ENCODE measurements at regions not wholly inside any gene's neighbourhood (a gene's known extent, or its start where the extent isn't known, plus 50 kb on each side); places are given as distances from the start of the nearest gene placed in this dataset.

GRCh38 chr13:103437651-103438050 lies 371.4 kb upstream of the SLC10A2 start:
- no peak overlapping the region for H3K18ac ChIP-seq (ENCODE audit: low read length)
- no peaks in the 10 kb centered on the region for H3K36me3 ChIP-seq (replicated peaks in 1 of 2; ENCODE audit: control insufficient read depth in 2 of 2, insufficient read depth in 2 of 2, low read length in 2 of 2)
- H2BK5ac ChIP-seq (ENCODE audit: low read length) = no peak overlapping the region
- no peak overlapping the region for H3K4me3 ChIP-seq (ENCODE audit: low read length in 2 of 2)
- no peak overlapping the region for H4K91ac ChIP-seq (ENCODE audit: low read depth, low read length, poor library complexity)
- no peaks in the 10 kb centered on the region for H3K9me3 ChIP-seq (replicated peaks in 1 of 2; ENCODE audit: control insufficient read depth in 2 of 2, insufficient read depth in 1 of 2, low read depth in 1 of 2, low read length in 2 of 2)
- H3K79me1 ChIP-seq (ENCODE audit: low read depth, low read length) = no peaks in the 10 kb centered on the region
- H2AFZ ChIP-seq (ENCODE audit: low read length) = no peak overlapping the region
- H2BK12ac ChIP-seq (ENCODE audit: low read length) = no peak overlapping the region
- no peak overlapping the region for H4K8ac ChIP-seq (ENCODE audit: low read depth, low read length)
- H3K4me1 ChIP-seq (ENCODE audit: control insufficient read depth in 2 of 2, insufficient read depth in 1 of 2, low read depth in 1 of 2, low read length in 2 of 2) = no peaks in the 10 kb centered on the region
- H2BK15ac ChIP-seq (ENCODE audit: low read length) = no peak overlapping the region
- no peak overlapping the region for H3K23ac ChIP-seq (ENCODE audit: low read depth, low read length, poor library complexity)
- H3K27me3 ChIP-seq (ENCODE audit: control insufficient read depth in 3 of 3, insufficient read depth in 3 of 3, low read depth in 1 of 3, low read length in 3 of 3) = no peaks in the 10 kb centered on the region
- H3K4me2 ChIP-seq (ENCODE audit: insufficient read depth, low read length, poor library complexity, severe bottlenecking) = no peak overlapping the region
- no peak overlapping the region for H3K4ac ChIP-seq (ENCODE audit: low read length)
- DNase-seq (ENCODE audit: low spot score) = no peak
- no peak overlapping the region for H2AK5ac ChIP-seq (ENCODE audit: low read depth, low read length)
- no CpG with 5 or more reads among the region's 1 CpG for WGBS, 2 donors (ENCODE audit: extremely low coverage in 2 of 2, insufficient read length in 2 of 2, insufficient replicate concordance in 1 of 2)
- no peak overlapping the region for H3K14ac ChIP-seq (ENCODE audit: low read length)
- no peak overlapping the region for H3K27ac ChIP-seq (replicated peaks; ENCODE audit: low read length)
- H3K9ac ChIP-seq (ENCODE audit: low read depth, low read length, poor library complexity) = no peak overlapping the region
- H2BK120ac ChIP-seq (ENCODE audit: low read depth, low read length) = no peak overlapping the region

GRCh38 chr13:103436057-103436654 lies 369.9 kb upstream of the SLC10A2 start:
- Histone ChIP-seq H2BK12ac (ENCODE audit: low read length) (no peak overlapping the region), H3K9me3 (replicated peaks in 1 of 2; ENCODE audit: control insufficient read depth in 2 of 2, insufficient read depth in 1 of 2, low read depth in 1 of 2, low read length in 2 of 2) (no peaks in the 10 kb centered on the region), H2BK15ac (ENCODE audit: low read length) (no peak overlapping the region), H3K4me3 (ENCODE audit: low read length in 2 of 2) (no peak overlapping the region), H4K91ac (ENCODE audit: low read depth, low read length, poor library complexity) (no peak overlapping the region), H3K9ac (ENCODE audit: low read depth, low read length, poor library complexity) (no peak overlapping the region), H3K36me3 (replicated peaks in 1 of 2; ENCODE audit: control insufficient read depth in 2 of 2, insufficient read depth in 2 of 2, low read length in 2 of 2) (no peaks in the 10 kb centered on the region), H3K18ac (ENCODE audit: low read length) (no peak overlapping the region), H3K79me1 (ENCODE audit: low read depth, low read length) (no peaks in the 10 kb centered on the region), H3K4ac (ENCODE audit: low read length) (no peak overlapping the region), H4K8ac (ENCODE audit: low read depth, low read length) (no peak overlapping the region), H3K14ac (ENCODE audit: low read length) (no peak overlapping the region), H2BK120ac (ENCODE audit: low read depth, low read length) (no peak overlapping the region), H2AFZ (ENCODE audit: low read length) (peak overlapping the region; percentile 27), H3K27me3 (ENCODE audit: control insufficient read depth in 3 of 3, insufficient read depth in 3 of 3, low read depth in 1 of 3, low read length in 3 of 3) (no peaks in the 10 kb centered on the region), H3K4me1 (ENCODE audit: control insufficient read depth in 2 of 2, insufficient read depth in 1 of 2, low read depth in 1 of 2, low read length in 2 of 2) (no peaks in the 10 kb centered on the region), H3K4me2 (ENCODE audit: insufficient read depth, low read length, poor library complexity, severe bottlenecking) (no peak overlapping the region), H2AK5ac (ENCODE audit: low read depth, low read length) (no peak overlapping the region), H3K27ac (replicated peaks; ENCODE audit: low read length) (no peak overlapping the region), H2BK5ac (ENCODE audit: low read length) (no peak overlapping the region), H3K23ac (ENCODE audit: low read depth, low read length, poor library complexity) (no peak overlapping the region)
- WGBS, 2 donors (ENCODE audit: extremely low coverage in 2 of 2, insufficient read length in 2 of 2, insufficient replicate concordance in 1 of 2) = no CpG with 5 or more reads among the region's 10 CpGs
- DNase-seq (ENCODE audit: low spot score) = no peak

GRCh38 chr13:103431856-103432255 lies 365.6 kb upstream of the SLC10A2 start:
- DNase-seq (ENCODE audit: low spot score) = no peak
- no peak overlapping the region for H2BK5ac ChIP-seq (ENCODE audit: low read length)
- 100% methylated on average over 1 of the region's 3 CpGs; no CpG with 5 or more reads in 1 of the 2 donors for WGBS, 2 donors (ENCODE audit: extremely low coverage in 2 of 2, insufficient read length in 2 of 2, insufficient replicate concordance in 1 of 2)
- no peak overlapping the region for H3K4me3 ChIP-seq (ENCODE audit: low read length in 2 of 2)
- H2AK5ac ChIP-seq (ENCODE audit: low read depth, low read length) = no peak overlapping the region
- H4K91ac ChIP-seq (ENCODE audit: low read depth, low read length, poor library complexity) = no peak overlapping the region
- no peaks in the 10 kb centered on the region for H3K36me3 ChIP-seq (replicated peaks in 1 of 2; ENCODE audit: control insufficient read depth in 2 of 2, insufficient read depth in 2 of 2, low read length in 2 of 2)
- no peaks in the 10 kb centered on the region for H3K9me3 ChIP-seq (replicated peaks in 1 of 2; ENCODE audit: control insufficient read depth in 2 of 2, insufficient read depth in 1 of 2, low read depth in 1 of 2, low read length in 2 of 2)
- no peak overlapping the region for H3K27ac ChIP-seq (replicated peaks; ENCODE audit: low read length)
- no peak overlapping the region for H3K4me2 ChIP-seq (ENCODE audit: insufficient read depth, low read length, poor library complexity, severe bottlenecking)
- H3K4ac ChIP-seq (ENCODE audit: low read length) = no peak overlapping the region
- no peaks in the 10 kb centered on the region for H3K27me3 ChIP-seq (ENCODE audit: control insufficient read depth in 3 of 3, insufficient read depth in 3 of 3, low read depth in 1 of 3, low read length in 3 of 3)
- H3K14ac ChIP-seq (ENCODE audit: low read length) = no peak overlapping the region
- H3K18ac ChIP-seq (ENCODE audit: low read length) = no peak overlapping the region
- H4K8ac ChIP-seq (ENCODE audit: low read depth, low read length) = no peak overlapping the region
- peaks cover 0 to 2% of the 10 kb centered on the region in 2 donors for H3K4me1 ChIP-seq (ENCODE audit: control insufficient read depth in 2 of 2, insufficient read depth in 1 of 2, low read depth in 1 of 2, low read length in 2 of 2)
- H2BK120ac ChIP-seq (ENCODE audit: low read depth, low read length) = no peak overlapping the region
- H3K9ac ChIP-seq (ENCODE audit: low read depth, low read length, poor library complexity) = no peak overlapping the region
- no peak overlapping the region for H2BK12ac ChIP-seq (ENCODE audit: low read length)
- H3K79me1 ChIP-seq (ENCODE audit: low read depth, low read length) = no peaks in the 10 kb centered on the region
- no peak overlapping the region for H3K23ac ChIP-seq (ENCODE audit: low read depth, low read length, poor library complexity)
- no peak overlapping the region for H2BK15ac ChIP-seq (ENCODE audit: low read length)
- H2AFZ ChIP-seq (ENCODE audit: low read length) = no peak overlapping the region

DNA sequence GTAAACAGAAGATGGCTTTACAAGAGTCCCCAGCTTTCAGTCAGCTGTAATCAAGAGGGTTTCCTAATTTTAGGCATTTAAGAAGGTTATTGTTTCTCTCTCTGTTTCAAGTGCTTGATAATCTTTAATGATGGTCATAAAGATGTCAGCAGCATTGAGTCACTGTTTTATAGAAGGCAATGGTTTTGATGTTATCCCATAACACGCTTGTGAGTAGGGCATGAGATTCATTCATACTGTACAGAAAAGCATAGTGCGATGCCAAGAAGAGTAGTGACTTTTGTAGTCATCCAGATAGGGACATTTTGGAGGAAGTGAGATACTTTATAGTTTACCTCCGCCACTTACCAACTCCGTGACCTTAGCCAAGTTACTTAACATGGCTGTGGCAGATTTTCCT lies 364.2 kb upstream of the SLC10A2 start:
- Histone ChIP-seq H2BK15ac (ENCODE audit: low read length) (no peak overlapping the region), H3K4ac (ENCODE audit: low read length) (no peak overlapping the region), H3K4me1 (ENCODE audit: control insufficient read depth in 2 of 2, insufficient read depth in 1 of 2, low read depth in 1 of 2, low read length in 2 of 2) (peaks cover 0 to 2% of the 10 kb centered on the region in 2 donors), H3K27me3 (ENCODE audit: control insufficient read depth in 3 of 3, insufficient read depth in 3 of 3, low read depth in 1 of 3, low read length in 3 of 3) (no peaks in the 10 kb centered on the region), H3K14ac (ENCODE audit: low read length) (no peak overlapping the region), H2BK12ac (ENCODE audit: low read length) (no peak overlapping the region), H3K4me2 (ENCODE audit: insufficient read depth, low read length, poor library complexity, severe bottlenecking) (no peak overlapping the region), H3K79me1 (ENCODE audit: low read depth, low read length) (no peaks in the 10 kb centered on the region), H4K91ac (ENCODE audit: low read depth, low read length, poor library complexity) (no peak overlapping the region), H2BK120ac (ENCODE audit: low read depth, low read length) (no peak overlapping the region), H2AFZ (ENCODE audit: low read length) (no peak overlapping the region), H3K18ac (ENCODE audit: low read length) (no peak overlapping the region), H4K8ac (ENCODE audit: low read depth, low read length) (no peak overlapping the region), H3K9ac (ENCODE audit: low read depth, low read length, poor library complexity) (no peak overlapping the region), H2AK5ac (ENCODE audit: low read depth, low read length) (no peak overlapping the region), H3K4me3 (ENCODE audit: low read length in 2 of 2) (no peak overlapping the region), H3K23ac (ENCODE audit: low read depth, low read length, poor library complexity) (no peak overlapping the region), H3K27ac (replicated peaks; ENCODE audit: low read length) (no peak overlapping the region), H3K36me3 (replicated peaks in 1 of 2; ENCODE audit: control insufficient read depth in 2 of 2, insufficient read depth in 2 of 2, low read length in 2 of 2) (no peaks in the 10 kb centered on the region), H2BK5ac (ENCODE audit: low read length) (no peak overlapping the region), H3K9me3 (replicated peaks in 1 of 2; ENCODE audit: control insufficient read depth in 2 of 2, insufficient read depth in 1 of 2, low read depth in 1 of 2, low read length in 2 of 2) (no peaks in the 10 kb centered on the region)
- no CpG with 5 or more reads among the region's 4 CpGs for WGBS, 2 donors (ENCODE audit: extremely low coverage in 2 of 2, insufficient read length in 2 of 2, insufficient replicate concordance in 1 of 2)
- DNase-seq (ENCODE audit: low spot score) = no peak

All from neuronal stem cell (in vitro differentiated cells).